Tibial nerve (tissue), 4 donors: ENCODE measurements at regions not wholly inside any gene's neighbourhood (a gene's known extent, or its start where the extent isn't known, plus 50 kb on each side); places are given as distances from the start of the nearest gene placed in this dataset.

ENCODE experiments used
- DNase-seq, 2 donors: peaks; one replicate each; pipeline ENCODE4 v3.0.0-alpha.2; 2019; ENCODE audit warnings: low spot score in 2 of 2
- H3K27ac ChIP-seq, 4 donors: fragments of 200-600 bp; sonication (generic) in 3 of 4; one replicate each; pipeline ENCODE4 v1.5.1; 2017 to 2019; ENCODE audit warnings: mild to moderate bottlenecking in 1 of 4
- H3K27me3 ChIP-seq, 2 donors: fragments of 200-600 bp; sonication (generic) in 1 of 2; one replicate each; pipeline versions ENCODE4 v1.5.1 to v1.6.0; 2017 to 2019
- H3K36me3 ChIP-seq, 3 donors: fragments of 200-600 bp; sonication (generic); one replicate each; pipeline ENCODE4 v1.5.1; 2018 to 2019
- H3K4me1 ChIP-seq, 4 donors: fragments of 200-600 bp; sonication (generic) in 3 of 4; one replicate each; pipeline ENCODE4 v1.5.1; 2017 to 2019
- H3K4me3 ChIP-seq, 4 donors: fragments of 200-600 bp; sonication (generic) in 3 of 4; one replicate each; pipeline ENCODE4 v1.5.1; 2017 to 2019; ENCODE audit warnings: mild to moderate bottlenecking in 1 of 4, moderate library complexity in 1 of 4
- H3K9me3 ChIP-seq, 4 donors: fragments of 200-600 bp; sonication (generic) in 3 of 4; one replicate each; pipeline ENCODE4 v1.5.1; 2017 to 2019
- CTCF ChIP-seq, 5 experiments: fragments of 200-600 bp in 3 of 5; fragments of 450-650 bp in 2 of 5; sonication (generic) in 3 of 5; IDR thresholded peaks; one replicate each; pipeline ENCODE4 v1.5.1; 2016 to 2019; ENCODE audit warnings: antibody characterized with exemption in 5 of 5, mild to moderate bottlenecking in 3 of 5, moderate library complexity in 2 of 5
- EP300 ChIP-seq, 2 donors: sonication (generic); formaldehyde crosslinking; IDR thresholded peaks; one replicate each; pipeline ENCODE4 v1.6.1; 2017; ENCODE audit warnings: antibody characterized with exemption in 2 of 2, mild to moderate bottlenecking in 1 of 2
- POLR2A ChIP-seq, 2 donors: fragments of 450-650 bp; IDR thresholded peaks; one replicate each; pipeline ENCODE4 v1.6.1; 2017; ENCODE audit warnings: antibody characterized with exemption in 2 of 2, mild to moderate bottlenecking in 2 of 2, moderate library complexity in 2 of 2
- WGBS, 2 donors: methylation state at CpG; one replicate each; pipeline ENCODE4 v1.1.5; 2018; 5-methylcytosine and 5-hydroxymethylcytosine counted together

- WGBS, 2 donors = 68 to 71% methylated on average over 5 of the region's 5 CpGs
- TF ChIP-seq CTCF (IDR thresholded peaks at IDR 0.05) (no peak), POLR2A (IDR thresholded peaks at IDR 0.05) (no peak), EP300 (IDR thresholded peaks at IDR 0.05) (no peak)
- H3K27me3 ChIP-seq = no peaks in the 10 kb centered on the region
- DNase-seq = no peak
- no peak overlapping the region for H3K27ac ChIP-seq
- no peaks in the 10 kb centered on the region for H3K36me3 ChIP-seq
- H3K9me3 ChIP-seq = no peaks in the 10 kb centered on the region
- no peak overlapping the region for H3K4me3 ChIP-seq
- no peaks in the 10 kb centered on the region for H3K4me1 ChIP-seq
These were observed 111.2 kb upstream of the KIF5B start for GRCh38 chr10:32167450-32167849.

- H3K27ac ChIP-seq = no peak overlapping the region
- DNase-seq = no peak
- no peaks in the 10 kb centered on the region for H3K27me3 ChIP-seq
These were observed 110.1 kb upstream of the KIF5B start for GRCh38 chr10:32166365-32166764.

GRCh38 chr10:32163762-32164148 is 107.5 kb upstream of the KIF5B start:
- H3K4me1 ChIP-seq = no peaks in the 10 kb centered on the region
- H3K27ac ChIP-seq = no peak overlapping the region
- H3K27me3 ChIP-seq = no peaks in the 10 kb centered on the region
- TF ChIP-seq POLR2A (IDR thresholded peaks at IDR 0.05) (no peak), EP300 (IDR thresholded peaks at IDR 0.05) (no peak), CTCF (IDR thresholded peaks at IDR 0.05) (no peak)
- no peaks in the 10 kb centered on the region for H3K9me3 ChIP-seq
- WGBS, 2 donors = 80% methylated on average over 9 of the region's 9 CpGs
- DNase-seq = no peak
- no peaks in the 10 kb centered on the region for H3K36me3 ChIP-seq
- no peak overlapping the region for H3K4me3 ChIP-seq

More at GRCh38 chr10:32166365-32166764, 110.1 kb upstream of the KIF5B start:
- TF ChIP-seq CTCF (IDR thresholded peaks at IDR 0.05) = no peak
- H3K4me1 ChIP-seq = no peaks in the 10 kb centered on the region
- H3K4me3 ChIP-seq = no peak overlapping the region
- H3K36me3 ChIP-seq = no peaks in the 10 kb centered on the region
- H3K9me3 ChIP-seq = no peaks in the 10 kb centered on the region

GRCh38 chr10:32163071-32163761 is 107.0 kb upstream of the KIF5B start:
- 67 to 81% methylated on average over 10 of the region's 10 CpGs for WGBS, 2 donors
- Histone ChIP-seq H3K36me3 (no peaks in the 10 kb centered on the region), H3K4me3 (no peak overlapping the region), H3K27ac (no peak overlapping the region), H3K4me1 (no peaks in the 10 kb centered on the region), H3K27me3 (no peaks in the 10 kb centered on the region), H3K9me3 (no peaks in the 10 kb centered on the region)
- DNase-seq = no peak
- TF ChIP-seq POLR2A (IDR thresholded peaks at IDR 0.05) (no peak), CTCF (IDR thresholded peaks at IDR 0.05) (no peak), EP300 (IDR thresholded peaks at IDR 0.05) (no peak)

- Histone ChIP-seq H3K4me3 (no peak overlapping the region), H3K4me1 (no peaks in the 10 kb centered on the region), H3K27me3 (no peaks in the 10 kb centered on the region), H3K27ac (no peak overlapping the region), H3K36me3 (no peaks in the 10 kb centered on the region), H3K9me3 (no peaks in the 10 kb centered on the region)
- no peak for DNase-seq
- 89 to 92% methylated on average over 8 of the region's 8 CpGs for WGBS, 2 donors
- TF ChIP-seq POLR2A (IDR thresholded peaks at IDR 0.05) (no peak), CTCF (IDR thresholded peaks at IDR 0.05) (no peak), EP300 (IDR thresholded peaks at IDR 0.05) (no peak)
These were observed 105.4 kb upstream of the KIF5B start for GRCh38 chr10:32161586-32161985.
